ENCODE measurements at regions not wholly inside any gene's neighbourhood (a gene's known extent, or its start where the extent isn't known, plus 50 kb on each side); places are given as distances from the start of the nearest gene placed in this dataset.

DNA sequence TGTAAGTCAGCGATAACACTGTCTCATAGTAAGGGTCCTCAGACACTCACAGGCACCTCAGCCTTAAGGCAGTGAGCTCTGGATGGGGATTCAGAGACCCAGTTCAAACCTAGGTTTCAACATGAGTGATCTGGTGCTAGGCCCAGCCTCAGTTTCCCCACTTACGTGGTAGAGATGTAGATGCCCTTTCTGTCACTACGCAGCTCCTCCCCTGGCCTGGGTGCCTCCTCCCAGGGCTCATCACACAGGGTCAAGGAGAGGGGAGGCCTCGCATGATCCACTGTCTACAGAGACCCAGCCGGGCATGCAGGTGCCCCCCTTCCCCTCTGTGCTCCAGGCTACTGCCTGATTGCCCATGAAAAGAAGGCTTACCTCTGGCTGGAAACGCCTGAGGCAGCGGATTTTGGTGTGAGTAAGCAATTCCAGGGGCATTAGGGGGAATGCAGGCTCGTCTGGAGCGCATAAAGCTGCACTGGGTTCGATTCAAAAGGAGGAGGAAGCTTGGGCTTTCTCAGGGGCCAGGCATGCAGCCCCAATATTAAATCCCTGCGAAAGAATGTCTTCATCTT is 69.8 kb upstream of the ANKRD34C start:
- Histone ChIP-seq H3K27me3 (ENCODE audit: insufficient read depth, low read length, poor library complexity) (no peaks in the 10 kb centered on the region), H2AFZ (ENCODE audit: low read depth, low read length) (no peak overlapping the region), H3K9ac (ENCODE audit: low read depth, low read length) (no peak overlapping the region)

GRCh38 chr15:79211481-79211880 is 71.0 kb upstream of the ANKRD34C start:
- no peak overlapping the region for H3K4me3 ChIP-seq (ENCODE audit: low read depth in 1 of 2, low read length in 2 of 2)
- H3K36me3 ChIP-seq (ENCODE audit: insufficient read depth, low read length): no peaks in the 10 kb centered on the region
- no peak overlapping the region for H3K4me2 ChIP-seq (ENCODE audit: insufficient read depth, low read length)
- H3K4me1 ChIP-seq (ENCODE audit: insufficient read depth, low read length): no peaks in the 10 kb centered on the region
- H4K20me1 ChIP-seq (ENCODE audit: insufficient read depth, low read length): no peaks in the 10 kb centered on the region
- ATAC-seq (ENCODE audit: insufficient read depth, low read depth) (no peak), DNase-seq (no peak)
- peaks cover 3% of the 10 kb centered on the region for H3K27me3 ChIP-seq (ENCODE audit: insufficient read depth, low read length, poor library complexity)
- H2AFZ ChIP-seq (ENCODE audit: low read depth, low read length): no peak overlapping the region
- no peak overlapping the region for H3K27ac ChIP-seq (ENCODE audit: low read length)
- no peak for TF ChIP-seq EZH2 (IDR thresholded peaks at IDR 0.05; ENCODE audit: borderline replicate concordance, low read depth, low read length, severe bottlenecking)
- TF ChIP-seq CTCF (IDR thresholded peaks at IDR 0.05; ENCODE audit: borderline replicate concordance, extremely low read depth, low read length, poor library complexity, severe bottlenecking): no peak
- no peaks in the 10 kb centered on the region for H3K79me2 ChIP-seq (ENCODE audit: insufficient read depth, low read length)
- H3K9ac ChIP-seq (ENCODE audit: low read depth, low read length): no peak overlapping the region
- no peaks in the 10 kb centered on the region for H3K9me3 ChIP-seq (ENCODE audit: insufficient read depth, low read length, severe bottlenecking)

More for the DNA sequence above, 69.8 kb upstream of the ANKRD34C start:
- TF ChIP-seq EZH2 (IDR thresholded peaks at IDR 0.05; ENCODE audit: borderline replicate concordance, low read depth, low read length, severe bottlenecking): no peak
- TF ChIP-seq CTCF (IDR thresholded peaks at IDR 0.05; ENCODE audit: borderline replicate concordance, extremely low read depth, low read length, poor library complexity, severe bottlenecking): no peak
- no peak overlapping the region for H3K27ac ChIP-seq (ENCODE audit: low read length)
- ATAC-seq (ENCODE audit: insufficient read depth, low read depth) (no peak), DNase-seq (no peak)
- H3K9me3 ChIP-seq (ENCODE audit: insufficient read depth, low read length, severe bottlenecking): no peaks in the 10 kb centered on the region
- H4K20me1 ChIP-seq (ENCODE audit: insufficient read depth, low read length): no peaks in the 10 kb centered on the region
- H3K4me3 ChIP-seq (ENCODE audit: low read depth in 1 of 2, low read length in 2 of 2): no peak overlapping the region
- H3K4me1 ChIP-seq (ENCODE audit: insufficient read depth, low read length): no peaks in the 10 kb centered on the region
- H3K79me2 ChIP-seq (ENCODE audit: insufficient read depth, low read length): no peaks in the 10 kb centered on the region
- no peaks in the 10 kb centered on the region for H3K36me3 ChIP-seq (ENCODE audit: insufficient read depth, low read length)
- H3K4me2 ChIP-seq (ENCODE audit: insufficient read depth, low read length): no peak overlapping the region

DNA sequence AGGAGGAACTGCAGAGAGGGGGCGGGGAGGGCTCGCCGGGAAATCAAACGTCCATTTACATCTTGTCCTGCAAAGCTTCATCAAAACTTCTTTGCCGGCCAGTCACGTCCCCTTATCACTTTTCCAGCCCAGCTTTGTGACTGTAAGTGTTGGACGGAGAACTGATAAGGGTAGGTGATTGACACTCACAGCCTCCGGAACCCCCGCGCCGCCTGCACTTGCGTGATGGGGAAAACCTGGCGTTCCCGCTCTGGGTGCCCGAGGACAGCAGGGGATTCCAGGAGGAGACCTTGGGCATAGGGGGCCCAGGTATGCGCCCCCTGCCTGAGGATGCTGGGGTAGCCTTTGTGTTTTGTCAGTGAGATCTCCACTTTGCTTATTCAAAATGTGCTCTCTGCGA is 72.8 kb upstream of the ANKRD34C start:
- no peak overlapping the region for H3K27ac ChIP-seq (ENCODE audit: low read length)
- H3K4me2 ChIP-seq (ENCODE audit: insufficient read depth, low read length): no peak overlapping the region
- no peak overlapping the region for H3K4me3 ChIP-seq (ENCODE audit: low read depth in 1 of 2, low read length in 2 of 2)
- DNase-seq: no peak
- H3K36me3 ChIP-seq (ENCODE audit: insufficient read depth, low read length): no peaks in the 10 kb centered on the region
- no peak overlapping the region for H2AFZ ChIP-seq (ENCODE audit: low read depth, low read length)
- ATAC-seq (ENCODE audit: insufficient read depth, low read depth): no peak
- H3K79me2 ChIP-seq (ENCODE audit: insufficient read depth, low read length): no peaks in the 10 kb centered on the region
- no peak for TF ChIP-seq CTCF (IDR thresholded peaks at IDR 0.05; ENCODE audit: borderline replicate concordance, extremely low read depth, low read length, poor library complexity, severe bottlenecking)
- no peak for TF ChIP-seq EZH2 (IDR thresholded peaks at IDR 0.05; ENCODE audit: borderline replicate concordance, low read depth, low read length, severe bottlenecking)
- H3K27me3 ChIP-seq (ENCODE audit: insufficient read depth, low read length, poor library complexity): peaks cover 3% of the 10 kb centered on the region
- H3K9ac ChIP-seq (ENCODE audit: low read depth, low read length): no peak overlapping the region
- H3K9me3 ChIP-seq (ENCODE audit: insufficient read depth, low read length, severe bottlenecking): no peaks in the 10 kb centered on the region
- no peaks in the 10 kb centered on the region for H3K4me1 ChIP-seq (ENCODE audit: insufficient read depth, low read length)
- H4K20me1 ChIP-seq (ENCODE audit: insufficient read depth, low read length): no peaks in the 10 kb centered on the region

DNA sequence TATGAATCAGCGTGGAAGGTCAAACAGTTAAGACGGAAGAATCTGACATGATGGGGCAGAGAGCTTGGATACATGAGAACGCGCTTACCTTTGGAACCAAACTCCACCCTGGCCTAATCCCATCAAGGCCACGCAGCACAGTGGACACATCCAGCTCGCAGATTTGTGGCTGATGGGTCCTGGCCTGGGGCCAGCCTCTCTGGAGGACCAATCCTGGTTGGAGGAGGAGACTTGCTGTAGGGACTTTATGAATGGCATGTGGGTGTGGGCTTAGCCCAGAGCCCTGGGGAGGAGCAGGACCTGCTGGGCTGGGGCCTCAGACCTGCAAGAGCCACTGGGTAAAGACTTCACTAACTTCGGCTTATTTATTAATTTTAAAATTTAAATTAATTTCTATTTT is 73.4 kb upstream of the ANKRD34C start:
- H3K9ac ChIP-seq (ENCODE audit: low read depth, low read length): no peak overlapping the region
- H3K4me1 ChIP-seq (ENCODE audit: insufficient read depth, low read length): no peaks in the 10 kb centered on the region
- no peak overlapping the region for H2AFZ ChIP-seq (ENCODE audit: low read depth, low read length)
- no peaks in the 10 kb centered on the region for H4K20me1 ChIP-seq (ENCODE audit: insufficient read depth, low read length)
- no peak for ATAC-seq (ENCODE audit: insufficient read depth, low read depth)
- H3K4me2 ChIP-seq (ENCODE audit: insufficient read depth, low read length): no peak overlapping the region
- no peaks in the 10 kb centered on the region for H3K9me3 ChIP-seq (ENCODE audit: insufficient read depth, low read length, severe bottlenecking)
- TF ChIP-seq CTCF (IDR thresholded peaks at IDR 0.05; ENCODE audit: borderline replicate concordance, extremely low read depth, low read length, poor library complexity, severe bottlenecking) (no peak), EZH2 (IDR thresholded peaks at IDR 0.05; ENCODE audit: borderline replicate concordance, low read depth, low read length, severe bottlenecking) (no peak)
- no peak overlapping the region for H3K4me3 ChIP-seq (ENCODE audit: low read depth in 1 of 2, low read length in 2 of 2)
- H3K27me3 ChIP-seq (ENCODE audit: insufficient read depth, low read length, poor library complexity): peaks cover 4% of the 10 kb centered on the region
- H3K79me2 ChIP-seq (ENCODE audit: insufficient read depth, low read length): no peaks in the 10 kb centered on the region
- H3K36me3 ChIP-seq (ENCODE audit: insufficient read depth, low read length): no peaks in the 10 kb centered on the region
- no peak overlapping the region for H3K27ac ChIP-seq (ENCODE audit: low read length)
- no peak for DNase-seq
